GM21529 (cell line): ENCODE measurements at regions not wholly inside any gene's neighbourhood (a gene's known extent, or its start where the extent isn't known, plus 50 kb on each side); places are given as distances from the start of the nearest gene placed in this dataset.
"Not testable (repeated sequence)": the region's sequence is repeated elsewhere in the genome, so short reads cannot be mapped to it uniquely, and the experiment has no call there.

Experiments
- ATAC-seq: cut with Tn5 transposase; IDR thresholded peaks from one replicate; pipeline ENCODE4 v1.9.1; 2021; ENCODE audit not compliant: unreplicated experiment

DNA sequence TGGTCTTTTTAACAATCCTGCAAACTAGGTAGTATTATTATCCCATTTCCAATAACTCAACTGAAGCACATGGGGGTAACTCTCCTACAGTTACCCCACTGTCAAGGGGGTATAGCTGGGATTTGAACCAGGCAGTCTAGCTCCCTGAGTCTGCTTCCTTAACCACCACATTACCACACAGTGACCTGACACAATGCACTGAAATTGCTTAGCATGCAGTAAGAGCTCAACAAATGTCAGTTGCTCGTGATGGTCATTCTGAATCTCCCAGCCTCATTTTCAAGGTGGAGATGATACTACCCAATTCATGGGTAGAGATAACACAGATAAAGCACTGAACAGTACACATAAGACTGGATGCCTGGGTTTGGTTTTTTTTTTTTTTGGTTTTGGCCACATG, 193.2 kb upstream of the MYLIP start:
- no peak for ATAC-seq

DNA sequence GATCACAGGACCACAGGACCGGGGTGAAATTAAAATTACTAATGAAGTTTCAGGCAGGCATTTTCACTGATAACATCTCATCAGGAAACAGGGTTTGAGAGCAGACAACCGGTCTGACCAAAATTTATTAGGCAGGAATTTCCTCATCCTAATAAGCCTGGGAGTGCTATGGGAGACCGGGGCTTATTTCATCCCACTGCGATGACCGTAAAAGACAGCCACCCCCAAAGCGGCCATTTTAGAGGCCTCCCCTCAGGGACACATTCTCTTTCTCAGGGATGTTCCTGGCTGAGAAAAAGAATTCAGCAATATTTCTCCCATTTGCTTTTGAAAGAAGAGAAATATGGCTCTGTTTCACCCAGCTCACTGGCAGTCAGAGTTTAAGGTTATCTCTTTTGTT, 197.2 kb upstream of the MYLIP start:
- not testable (repeated sequence) for ATAC-seq

DNA sequence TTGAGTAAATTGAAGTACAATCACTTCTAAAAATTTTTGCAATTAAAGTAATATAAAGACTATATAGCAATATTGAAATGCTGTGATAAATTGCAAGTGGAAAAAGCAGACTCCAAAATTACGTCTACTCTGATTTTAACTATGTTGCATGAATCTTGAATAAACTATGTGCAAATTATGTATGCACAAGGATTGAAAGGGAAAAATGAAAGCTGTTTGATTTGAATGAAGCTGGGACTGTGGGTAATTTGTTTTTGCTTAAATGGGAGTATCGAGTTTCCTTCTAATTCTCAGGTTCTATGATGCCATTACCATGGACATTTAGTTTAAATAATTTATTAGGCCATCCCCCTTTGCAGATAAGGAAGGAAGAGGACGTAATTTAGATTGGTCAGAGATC, 198.7 kb upstream of the MYLIP start:
- ATAC-seq = no peak

DNA sequence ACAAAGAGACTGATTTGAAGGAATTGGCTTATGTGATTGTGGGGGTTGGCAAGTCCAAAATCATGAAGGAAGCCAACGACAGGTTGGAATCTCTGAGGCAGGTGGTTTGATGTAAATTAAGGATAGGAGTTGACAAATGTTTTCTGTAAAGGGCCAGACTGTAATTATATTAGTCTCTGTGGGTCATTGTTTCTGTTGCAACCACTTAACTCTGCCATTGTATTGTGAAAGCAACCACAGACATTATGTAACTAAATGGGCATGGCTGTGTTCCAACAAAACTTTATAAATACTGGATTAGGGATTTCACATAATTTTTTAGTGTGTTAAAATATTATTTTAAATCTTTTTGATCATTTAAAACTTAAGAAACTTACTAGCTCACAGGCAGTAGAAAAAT, 199.2 kb upstream of the MYLIP start:
- no peak for ATAC-seq

DNA sequence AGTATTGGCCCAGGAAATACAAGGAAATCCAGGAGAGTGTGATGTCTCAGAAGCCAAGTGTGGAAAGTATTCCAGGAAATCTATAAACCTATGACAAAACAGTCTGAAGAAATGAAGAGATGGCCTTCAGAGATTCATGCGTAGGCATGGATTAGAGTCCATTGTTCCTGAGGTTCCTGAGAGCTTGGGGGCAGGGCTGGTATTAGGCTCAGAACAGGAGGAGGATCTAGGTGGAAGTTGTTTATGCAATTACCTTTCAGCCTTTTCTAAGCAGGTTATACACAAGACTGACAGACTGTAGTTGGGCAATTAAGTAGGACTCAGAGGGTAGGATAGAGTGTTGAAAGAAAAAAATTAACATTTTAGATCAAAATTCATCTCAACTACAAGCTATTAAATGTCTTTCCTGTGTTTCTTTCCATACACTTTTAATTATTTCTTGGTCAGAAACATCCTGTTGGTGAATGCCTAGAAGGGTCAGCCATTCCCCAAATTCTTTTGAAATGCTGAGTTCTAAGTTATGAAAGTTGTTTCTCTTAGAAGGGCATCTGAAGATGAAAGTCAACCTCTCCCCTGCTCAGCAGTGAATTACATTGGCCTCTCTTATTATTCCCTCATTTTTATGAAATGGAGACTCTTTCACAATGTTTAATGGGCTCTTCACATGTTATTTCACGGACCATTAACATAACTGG, 201.2 kb upstream of the MYLIP start:
- no peak for ATAC-seq

DNA sequence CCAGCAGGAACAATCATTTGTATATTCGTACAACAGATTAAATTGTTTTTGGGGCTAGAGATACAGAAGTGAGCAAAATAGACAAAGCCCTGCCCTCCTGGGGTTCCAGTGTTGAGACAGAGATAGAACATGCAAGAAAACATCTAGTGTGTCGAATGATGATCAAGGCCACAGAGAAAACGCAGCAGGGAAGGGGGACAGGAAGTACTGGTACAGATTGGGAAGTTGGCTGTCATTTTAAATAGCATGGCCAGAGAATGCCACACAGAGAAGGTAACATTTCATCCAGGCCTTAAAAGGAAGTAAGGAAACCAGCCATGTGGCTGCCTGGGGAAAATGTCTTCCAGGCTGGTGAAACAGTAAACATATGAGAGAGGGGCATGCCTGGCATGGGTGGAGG, 202.6 kb upstream of the MYLIP start:
- ATAC-seq = no peak

DNA sequence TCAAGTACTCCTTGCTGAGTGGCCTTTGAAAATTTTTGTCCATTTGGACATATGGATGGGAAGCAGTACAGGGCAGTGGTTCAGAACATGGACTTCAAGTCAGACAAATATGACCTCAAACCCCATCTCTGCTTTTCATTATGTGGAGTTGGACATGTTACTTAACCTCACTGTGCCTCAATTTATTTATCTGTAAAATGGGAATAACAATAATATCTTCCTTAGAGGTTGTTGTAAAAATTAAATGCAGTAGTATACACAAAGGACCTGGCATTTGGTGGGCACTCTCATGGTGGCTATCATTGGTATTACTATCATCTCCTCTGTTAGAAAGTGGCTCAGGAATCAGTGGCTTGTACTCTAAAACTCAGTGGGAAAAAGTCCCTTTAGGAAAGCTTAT, 204.0 kb upstream of the MYLIP start:
- ATAC-seq = no peak

DNA sequence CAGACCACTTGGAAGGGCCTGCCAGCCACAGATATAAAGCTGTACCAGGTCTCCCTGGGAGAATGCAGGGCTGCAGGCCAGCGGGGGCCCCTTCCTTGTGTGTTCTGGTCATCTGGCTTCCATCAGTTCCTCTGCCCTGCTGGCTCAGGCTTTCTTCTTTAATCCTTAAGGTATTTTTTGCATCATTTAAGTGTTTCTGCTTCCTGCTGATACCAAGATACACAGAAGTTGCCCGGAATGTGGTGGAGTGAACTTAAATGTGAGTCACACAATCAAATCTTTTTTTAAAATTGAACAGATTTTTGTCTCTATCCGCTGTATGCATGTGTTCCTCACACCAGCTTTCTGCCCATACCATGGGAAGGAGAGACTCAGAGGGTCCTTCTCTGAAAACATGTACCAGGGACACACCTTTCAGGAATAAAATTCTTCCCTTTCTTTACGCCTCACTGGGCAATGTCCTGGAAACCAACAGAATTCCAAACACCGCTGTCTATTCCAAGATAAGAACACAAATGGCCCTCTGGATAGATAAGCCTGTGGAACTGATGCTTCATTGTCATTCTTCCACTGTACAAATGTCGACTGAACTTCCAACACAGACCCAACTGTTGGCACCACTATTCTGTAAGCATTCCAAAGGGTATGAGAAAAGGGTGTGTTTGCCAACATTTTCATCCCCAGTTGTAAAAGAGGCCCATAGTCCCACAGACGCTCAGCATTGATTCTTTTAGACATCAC, 206.2 kb upstream of the MYLIP start:
- no peak for ATAC-seq

DNA sequence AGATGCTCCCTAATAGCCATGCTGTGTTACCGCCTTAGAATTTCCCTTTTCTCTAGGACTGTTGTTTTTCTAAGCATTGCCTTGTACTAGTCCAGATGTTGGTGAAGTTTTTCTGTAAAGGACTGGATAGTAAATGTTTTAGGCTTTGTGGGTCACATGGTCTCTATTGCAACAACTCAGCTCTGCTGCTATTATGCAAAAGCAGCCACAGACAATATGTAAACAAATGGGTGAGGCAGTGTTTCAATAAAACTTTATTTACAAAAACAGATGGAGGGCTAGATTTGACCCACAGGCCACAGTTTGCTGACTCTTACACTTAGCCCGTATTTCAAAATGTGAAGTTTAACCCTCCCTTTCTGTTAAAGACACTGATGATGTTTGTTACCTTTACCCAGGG, 207.6 kb upstream of the MYLIP start:
- ATAC-seq = no peak

DNA sequence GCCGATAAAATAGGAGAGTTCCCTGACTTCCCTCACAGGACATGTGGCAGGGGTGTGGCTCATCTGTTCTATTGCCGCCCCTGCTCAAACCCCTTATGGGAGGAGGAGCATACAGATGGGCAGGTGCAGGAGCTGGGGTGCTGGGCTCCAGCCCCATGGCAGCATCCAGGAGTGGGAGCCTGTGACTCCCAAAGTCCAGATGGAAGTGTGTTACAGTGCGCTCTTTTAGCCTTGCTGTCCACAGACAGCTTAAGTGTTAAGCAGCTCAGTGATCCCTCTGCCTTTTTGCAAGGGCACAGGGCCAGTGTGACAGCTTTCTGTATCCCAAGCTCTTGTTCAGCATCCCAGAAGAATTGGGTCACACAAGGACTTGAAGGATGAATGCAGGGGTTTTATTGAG, 212.3 kb upstream of the MYLIP start:
- no peak for ATAC-seq

DNA sequence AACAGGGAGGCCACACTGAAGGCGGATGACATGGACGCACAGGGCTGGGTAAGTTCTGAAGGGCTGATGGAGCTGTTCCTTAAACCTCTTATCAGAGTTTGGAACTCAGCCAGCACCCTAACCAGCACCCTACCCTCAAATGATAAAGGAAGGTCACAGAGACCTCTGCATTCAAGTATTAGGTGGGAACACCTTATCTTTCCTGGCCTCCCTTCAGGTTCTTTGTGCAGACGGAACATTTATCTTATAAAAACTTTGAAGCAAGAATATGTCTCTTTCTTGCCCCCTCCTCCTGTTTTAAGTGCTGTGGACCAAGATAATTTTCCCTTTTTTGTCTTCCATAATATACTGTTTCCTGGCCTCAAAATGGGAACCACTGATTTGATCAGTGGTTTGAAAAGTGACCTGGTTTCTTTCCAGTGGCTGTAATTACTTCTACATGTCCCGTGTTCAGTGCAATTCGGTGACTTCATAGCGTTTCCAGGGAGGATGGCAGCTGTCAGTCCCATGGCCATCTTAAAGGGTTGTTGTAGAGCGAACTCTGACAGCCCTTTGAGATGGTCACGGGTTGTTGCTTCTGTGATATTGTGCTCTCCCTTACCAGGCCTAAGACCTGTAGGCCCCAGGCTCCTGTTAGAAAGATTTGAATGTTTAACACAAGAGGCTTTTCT, 213.2 kb upstream of the MYLIP start:
- ATAC-seq = no peak

DNA sequence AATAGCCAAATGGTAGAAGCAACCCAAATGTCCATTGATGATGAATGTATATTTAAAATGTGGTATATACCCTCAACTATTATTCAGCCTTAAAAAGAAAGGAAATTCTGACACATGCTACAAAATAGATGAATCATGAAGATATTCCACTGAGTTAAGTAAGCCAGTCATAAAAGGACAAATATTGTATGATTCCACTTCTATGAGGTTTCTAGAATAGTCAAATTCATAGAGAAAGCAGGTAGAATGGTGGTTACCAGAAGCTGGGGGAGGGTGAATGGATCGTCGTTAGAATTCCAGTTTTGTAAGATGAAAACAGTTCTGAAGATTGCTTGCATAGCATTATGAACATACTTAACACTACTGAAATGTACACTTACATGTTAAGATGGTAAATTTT, 214.3 kb upstream of the MYLIP start:
- no peak for ATAC-seq

DNA sequence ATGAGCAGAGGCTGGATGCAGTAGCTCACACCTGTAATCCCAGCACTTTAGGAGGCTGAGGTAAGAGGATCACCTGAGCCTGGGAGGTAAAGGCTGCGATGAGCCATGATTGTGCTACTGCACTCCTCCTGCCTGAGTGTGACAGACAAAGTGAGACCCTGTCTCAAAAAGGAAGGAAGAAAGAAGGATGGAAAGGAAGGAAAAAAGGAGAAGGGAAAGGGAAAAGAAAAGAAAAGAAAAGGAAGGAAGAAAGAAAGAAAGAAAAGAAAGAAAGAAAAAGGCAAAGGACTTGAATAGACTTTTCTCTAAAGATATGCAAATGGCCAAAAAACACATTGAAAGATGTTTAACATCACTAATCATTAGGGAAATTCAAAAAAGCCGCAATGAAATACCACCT, 215.3 kb upstream of the MYLIP start:
- ATAC-seq = no peak

DNA sequence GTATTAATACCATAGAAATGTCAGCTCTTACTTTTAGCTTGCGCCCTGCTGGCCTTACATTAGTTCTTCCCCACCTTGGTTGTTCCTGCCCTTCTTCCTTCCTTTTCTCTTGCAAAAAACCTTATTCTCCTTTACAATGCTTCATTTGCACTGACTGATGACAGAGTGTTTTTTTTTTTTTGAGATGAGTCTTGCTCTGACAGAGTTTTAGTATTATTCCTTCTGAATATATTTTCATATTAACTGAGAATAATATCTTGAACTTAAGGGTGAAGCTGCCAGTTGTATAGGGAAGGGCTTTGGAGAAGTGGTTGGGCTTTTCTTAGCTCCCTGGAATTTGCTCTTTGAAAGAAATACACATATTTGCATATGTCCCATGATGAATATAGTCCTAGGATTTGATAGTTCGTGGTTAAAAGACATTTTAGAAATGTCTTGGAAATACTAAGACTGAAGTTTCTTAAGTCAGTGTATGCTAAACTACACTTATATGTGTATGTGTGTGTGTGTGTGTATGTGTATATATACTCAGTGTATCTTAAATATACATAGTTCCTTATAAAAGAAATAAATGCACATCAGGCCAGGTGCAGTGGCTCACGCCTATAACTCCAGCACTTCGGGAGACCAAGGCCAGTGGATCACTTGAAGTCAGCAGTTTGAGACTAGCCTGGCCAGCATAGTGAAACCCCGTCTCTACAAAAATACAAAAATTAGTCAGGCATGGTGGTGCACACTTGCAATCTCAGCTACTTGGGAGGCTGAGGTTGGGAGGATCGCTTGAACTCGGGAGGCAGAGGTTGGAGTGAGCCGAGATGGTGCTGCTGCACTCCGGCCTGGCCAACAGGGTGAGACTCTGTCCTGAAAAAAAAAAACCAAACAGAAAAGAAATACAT, 216.1 kb upstream of the MYLIP start:
- ATAC-seq = no peak

DNA sequence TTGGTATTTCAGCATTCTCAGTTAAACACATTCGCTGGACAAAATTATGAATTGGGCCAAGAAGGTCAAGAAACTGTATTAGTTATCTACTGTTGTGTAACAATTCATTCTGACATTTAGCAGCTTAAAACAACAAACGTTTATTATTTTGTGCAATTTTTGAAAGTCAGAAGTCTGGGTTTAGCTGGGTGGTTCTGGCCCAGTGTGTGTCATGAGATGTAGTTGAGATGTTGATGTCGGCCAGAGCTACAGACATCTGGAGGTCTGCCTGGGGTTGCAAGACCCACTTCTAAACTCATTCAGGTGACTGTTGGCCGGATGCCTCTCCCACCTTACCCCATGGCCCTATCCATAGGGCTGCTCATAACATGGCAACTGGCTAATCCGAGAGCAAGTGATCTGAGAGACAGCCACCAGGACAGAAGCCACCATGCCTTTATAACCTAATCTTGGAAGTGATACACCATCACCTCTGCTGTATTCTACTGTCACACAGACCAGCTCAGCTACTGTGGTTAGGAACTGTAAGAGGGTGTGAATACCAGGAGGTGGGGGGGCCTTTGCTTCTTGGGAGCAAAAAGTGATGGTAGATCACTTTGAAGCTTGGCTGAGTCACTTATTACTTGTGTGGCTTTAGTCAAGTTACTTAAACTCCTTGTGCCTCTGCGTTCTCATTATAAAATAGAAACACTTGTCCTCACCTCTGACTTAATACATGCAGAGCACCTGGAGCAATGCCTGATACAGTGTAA, 217.0 kb upstream of the MYLIP start:
- no peak for ATAC-seq

DNA sequence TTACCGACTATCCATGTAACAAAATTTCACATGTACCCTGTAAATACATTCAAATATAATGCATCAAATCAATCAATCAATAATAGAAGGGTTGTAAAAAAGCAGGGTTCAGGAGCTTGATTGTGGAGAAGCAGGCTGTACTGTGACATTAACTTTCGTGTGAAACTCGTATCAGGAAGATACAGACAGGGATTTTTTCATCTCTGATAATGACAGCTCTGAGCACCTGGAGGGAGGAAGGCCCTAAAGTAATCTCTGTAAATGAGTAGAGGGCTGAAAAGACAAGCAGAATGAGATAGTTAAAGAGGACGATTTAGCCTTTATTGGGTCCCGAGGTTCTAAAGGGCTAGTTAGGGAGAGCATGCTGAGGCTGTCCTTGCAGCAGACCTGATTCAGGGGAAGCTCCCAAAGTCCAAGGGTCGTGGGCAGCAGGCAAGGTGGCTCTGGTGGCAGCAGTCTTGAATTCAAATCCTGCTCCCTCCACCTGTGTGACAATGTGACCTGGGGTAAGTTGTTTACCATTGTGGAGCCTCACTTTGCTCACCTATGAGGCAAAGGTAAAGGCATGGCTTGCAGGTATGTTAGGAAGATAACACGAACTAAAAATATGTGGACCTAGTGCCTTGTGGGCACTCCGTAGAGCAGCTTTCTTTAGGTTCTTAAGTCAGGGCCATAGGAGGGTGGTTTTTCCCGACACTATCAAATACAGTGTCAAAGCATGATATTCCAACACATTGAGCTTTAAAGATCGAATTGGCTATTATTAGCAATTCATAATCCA, 219.4 kb upstream of the MYLIP start:
- no peak for ATAC-seq

DNA sequence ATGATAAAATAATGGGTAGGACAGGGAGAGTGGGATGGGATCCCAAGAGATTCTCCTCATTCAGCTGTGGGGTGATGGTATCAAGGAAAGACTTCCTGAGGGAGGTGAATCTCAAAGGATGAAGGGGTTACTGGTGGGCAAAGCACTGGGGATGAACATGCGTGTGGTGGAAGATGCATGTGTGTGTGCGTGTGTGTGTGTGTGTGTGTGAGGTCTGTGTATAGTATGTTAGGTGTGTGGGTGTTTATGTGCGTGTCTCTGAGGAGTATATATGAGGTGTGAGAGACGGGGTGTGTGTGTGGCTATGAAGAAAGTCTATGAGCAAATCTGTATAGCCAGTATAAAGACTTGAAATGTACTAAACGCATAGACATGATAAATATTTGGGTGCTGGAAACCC, 220.0 kb upstream of the MYLIP start:
- no peak for ATAC-seq

DNA sequence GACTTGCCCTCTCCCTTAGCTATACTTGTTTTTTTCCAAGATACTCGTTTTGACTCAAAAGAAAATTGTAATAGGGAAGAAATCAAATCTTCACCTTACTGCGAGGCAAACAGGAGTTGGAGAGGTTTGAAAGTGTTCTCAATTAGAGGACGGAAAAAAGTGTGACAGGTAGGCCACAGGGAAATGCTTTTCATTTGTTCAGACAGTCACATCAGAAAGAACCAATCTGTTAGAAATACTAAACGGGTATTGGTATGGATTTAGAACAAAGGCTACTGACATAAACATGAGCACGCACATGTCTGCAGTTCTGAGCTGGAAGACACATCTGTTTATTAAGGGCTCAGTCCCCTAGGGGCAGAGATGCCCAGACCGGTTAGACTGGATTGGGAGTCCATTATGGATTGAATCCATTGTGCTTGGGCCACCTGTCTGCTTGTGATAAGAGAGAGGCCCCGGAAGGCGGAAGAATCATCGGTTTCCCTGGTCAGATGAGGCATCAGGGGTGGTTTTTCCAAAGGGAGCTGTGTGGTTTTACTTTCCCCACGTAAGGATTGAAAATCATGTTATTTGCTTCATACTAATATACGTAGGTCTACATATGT, 220.9 kb upstream of the MYLIP start:
- no peak for ATAC-seq

DNA sequence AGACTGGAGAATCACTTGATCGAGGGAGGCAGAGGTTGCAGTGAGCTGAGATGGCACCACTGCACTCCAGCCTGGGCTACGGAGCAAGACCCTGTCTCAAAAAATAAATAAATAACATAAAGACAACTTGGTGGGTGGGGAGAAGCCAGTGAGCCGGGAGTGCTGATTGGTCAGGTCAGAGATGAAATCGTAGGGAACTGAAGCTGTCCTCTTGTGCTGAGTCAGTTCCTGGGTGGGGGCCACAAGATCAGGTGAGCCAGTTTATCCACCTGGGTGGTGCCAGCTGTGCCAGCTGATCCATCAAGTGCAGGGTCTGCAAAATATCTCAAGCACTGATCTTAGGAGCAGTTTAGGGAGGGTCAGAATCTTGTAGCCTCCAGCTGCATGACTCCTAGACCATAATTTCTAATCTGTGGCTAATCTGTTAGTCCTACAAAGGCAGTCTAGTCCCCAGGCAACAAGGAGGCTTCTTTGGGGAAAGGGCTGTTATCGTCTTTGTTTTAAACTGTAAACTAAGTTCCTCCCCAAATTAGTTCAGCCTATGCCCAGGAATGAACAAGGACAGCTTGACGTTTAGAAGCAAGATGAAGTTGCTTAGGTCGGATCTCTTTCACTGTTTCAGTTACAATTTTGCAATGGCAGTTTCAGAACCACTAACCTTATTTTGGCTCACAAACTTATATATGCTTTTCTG, 221.5 kb upstream of the MYLIP start:
- not testable (repeated sequence) for ATAC-seq
